SK-N-SH treated with all-trans-retinoic acid at 6 μM for 48 hours (cell line): ENCODE measurements at regions not wholly inside any gene's neighbourhood (a gene's known extent, or its start where the extent isn't known, plus 50 kb on each side); places are given as distances from the start of the nearest gene placed in this dataset.

Experiments used
- ATAC-seq: fragments of 200-7000 bp; cut with Tn5 transposase; 3 replicates; pipeline ENCODE4 v1.9.1; 2020; ENCODE audit warnings: mild to moderate bottlenecking, moderate library complexity
- BACH2 ChIP-seq: fragments of 250-450 bp; sonication (Bioruptor Pico); IDR thresholded peaks from 2 replicates; pipeline ENCODE4 v1.9.0; 2021; ENCODE audit warnings: mild to moderate bottlenecking, borderline replicate concordance
- PPARA ChIP-seq: fragments of 250-450 bp; sonication (Bioruptor Pico); IDR thresholded peaks from 2 replicates; pipeline ENCODE4 v1.5.0; 2020; ENCODE audit warnings: mild to moderate bottlenecking, borderline replicate concordance
- RARB ChIP-seq: fragments of 250-450 bp; sonication (Bioruptor Pico); IDR thresholded peaks from 2 replicates; pipeline ENCODE4 v1.8.0; 2021; ENCODE audit warnings: mild to moderate bottlenecking, moderate library complexity
- TOX ChIP-seq: fragments of 250-450 bp; sonication (Bioruptor Pico); IDR thresholded peaks from 2 replicates; pipeline ENCODE4 v1.8.0; 2021; ENCODE audit warnings: mild to moderate bottlenecking, moderate library complexity, borderline replicate concordance
- ZFP3 ChIP-seq: fragments of 250-450 bp; sonication (Bioruptor Pico); IDR thresholded peaks from 2 replicates; pipeline ENCODE4 v1.5.0; 2020; ENCODE audit warnings: mild to moderate bottlenecking, moderate library complexity
- ZFP30 ChIP-seq: fragments of 450-650 bp; formaldehyde crosslinking; IDR thresholded peaks from 2 replicates; pipeline ENCODE4 v1.5.0; 2022; ENCODE audit warnings: mild to moderate bottlenecking, moderate library complexity
- ZNF8 ChIP-seq: fragments of 450-650 bp; formaldehyde crosslinking; IDR thresholded peaks from 2 replicates; pipeline ENCODE4 v1.5.0; 2020; ENCODE audit warnings: mild to moderate bottlenecking, moderate library complexity

DNA sequence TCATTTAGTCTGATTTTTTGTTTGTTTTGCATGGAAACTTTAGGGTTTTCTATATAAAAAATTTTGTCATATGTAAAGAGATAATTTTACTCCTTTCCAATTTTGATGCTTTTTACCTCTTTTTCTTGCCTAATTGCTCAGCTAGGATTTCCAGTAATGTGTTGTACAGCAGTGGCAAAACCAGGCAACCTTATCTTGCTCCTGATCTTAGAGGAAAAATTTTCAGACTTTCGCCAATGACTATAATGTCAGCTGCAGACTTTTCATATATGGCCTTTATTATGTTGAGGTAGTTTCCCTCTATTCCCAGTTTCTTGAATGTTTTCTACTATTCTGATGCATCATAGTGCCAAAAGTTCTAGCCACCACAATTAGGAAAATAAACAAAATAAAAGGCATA lies 126.3 kb downstream of the ALOX5 start:
- ATAC-seq = no peak
- TF ChIP-seq TOX (CRISPR knock-in tag) = no peak
- TF ChIP-seq ZFP30 (CRISPR knock-in tag) = no peak
- no peak for TF ChIP-seq RARB

DNA sequence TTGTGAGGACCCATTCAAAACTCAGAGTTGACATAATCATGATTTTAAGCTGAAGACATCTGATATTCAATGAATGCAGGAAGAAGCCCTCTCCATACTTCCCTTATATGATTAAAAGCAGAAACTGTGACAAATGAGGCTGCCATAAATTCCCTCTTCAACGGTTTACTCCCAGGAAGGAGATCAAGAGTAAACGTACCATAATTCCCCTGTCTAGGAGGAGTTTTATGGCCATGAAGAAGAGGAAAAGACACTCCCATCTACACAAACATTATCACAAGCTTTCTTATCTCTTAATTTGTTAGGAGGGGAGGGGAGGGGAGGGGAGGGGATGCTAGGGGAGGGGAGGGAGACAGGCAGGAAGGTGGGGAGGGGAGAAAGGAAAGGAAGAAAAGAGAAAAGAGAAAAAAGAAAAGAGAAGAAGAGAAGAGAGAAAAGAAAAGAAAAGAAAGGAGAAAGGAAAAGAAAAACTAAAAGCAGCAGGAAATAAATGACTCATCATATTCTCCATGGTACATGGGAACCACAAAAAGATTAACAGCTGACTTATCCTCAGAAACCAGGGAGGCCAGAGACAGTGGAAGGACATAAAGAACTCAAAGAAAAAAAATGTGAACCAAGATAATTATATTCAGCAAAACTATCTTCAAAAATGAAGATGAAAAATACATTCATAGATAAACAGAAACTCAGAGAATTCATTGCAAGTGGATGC lies 121.6 kb downstream of the ALOX5 start:
- ATAC-seq = no peak
- TF ChIP-seq BACH2 (CRISPR knock-in tag) = no peak
- no peak for TF ChIP-seq ZNF8 (CRISPR knock-in tag)
- no peak for TF ChIP-seq ZFP3 (CRISPR knock-in tag)
- TF ChIP-seq PPARA (CRISPR knock-in tag) = no peak
